H1 (cell line): ENCODE measurements at regions not wholly inside any gene's neighbourhood (a gene's known extent, or its start where the extent isn't known, plus 50 kb on each side); places are given as distances from the start of the nearest gene placed in this dataset.
"Not testable (repeated sequence)": the region's sequence is repeated elsewhere in the genome, so short reads cannot be mapped to it uniquely, and the experiment has no call there.

ENCODE experiments used
- CTCF ChIA-PET: fragments of 300-600 bp; sonication (Branson Sonifier 250); formaldehyde crosslinking; loops from one replicate; lab custom pipeline; 2021; ENCODE audit not compliant: partially characterized antibody; lab: Charles Lee
- POLR2A ChIA-PET: fragments of 300-600 bp; sonication (Branson Sonifier 250); formaldehyde crosslinking; loops from one replicate; lab custom pipeline; 2021; ENCODE audit warnings: inconsistent platforms; ENCODE audit not compliant: partially characterized antibody; lab: Charles Lee
- DNase-seq, 2 experiments: peaks; one replicate each; pipeline versions ENCODE4 v3.0.0 to v3.0.0-alpha.2; 2010 to 2022; ENCODE audit warnings: low spot score in 2 of 2, low read depth in 1 of 2, mixed read lengths in 1 of 2
- FAIRE-seq: peaks from 2 replicates; lab custom pipeline; 2011; peaks lifted over from hg19 to GRCh38; lab: Jason Lieb, UNC
- H2AFZ ChIP-seq: 2 replicates; pipeline ENCODE4 v1.8.1; 2012; ENCODE audit warnings: low read length, inconsistent platforms
- H2AK5ac ChIP-seq: 2 replicates; pipeline ENCODE4 v1.6.1; 2013; ENCODE audit warnings: low read depth, low read length
- H2BK120ac ChIP-seq: replicated peaks from 2 replicates; pipeline ENCODE3; 2013; ENCODE audit warnings: low read depth, low read length, inconsistent platforms
- H2BK12ac ChIP-seq: 2 replicates; pipeline ENCODE4 v1.6.1; 2013; ENCODE audit warnings: low read depth, low read length
- H2BK15ac ChIP-seq: 2 replicates; pipeline ENCODE4 v1.6.1; 2013; ENCODE audit warnings: low read length
- H2BK20ac ChIP-seq: 2 replicates; pipeline ENCODE4 v1.6.1; 2013; ENCODE audit warnings: low read length
- H2BK5ac ChIP-seq: 2 replicates; pipeline ENCODE4 v1.6.1; 2013; ENCODE audit warnings: low read depth, low read length
- H3K14ac ChIP-seq: 2 replicates; pipeline ENCODE4 v1.6.1; 2013; ENCODE audit warnings: inconsistent platforms; ENCODE audit not compliant: insufficient read length
- H3K18ac ChIP-seq: 2 replicates; pipeline ENCODE4 v1.6.1; 2013; ENCODE audit warnings: low read length; ENCODE audit errors: extremely low read depth
- H3K23ac ChIP-seq: 2 replicates; pipeline ENCODE4 v1.6.1; 2013; ENCODE audit warnings: inconsistent platforms; ENCODE audit not compliant: insufficient read length
- H3K23me2 ChIP-seq: 2 replicates; pipeline ENCODE4 v1.6.1; 2013; ENCODE audit warnings: low read depth, low read length
- H3K27ac ChIP-seq: 2 replicates; pipeline ENCODE4 v1.6.1; 2011; ENCODE audit warnings: low read depth, low read length, inconsistent platforms
- H3K27me3 ChIP-seq, 4 experiments: replicated peaks in 1 of 4; 1 replicate in 1 of 4; 2 replicates in 3 of 4; pipeline versions ENCODE4 v1.6.1 to v1.8.1; 2011 to 2013; ENCODE audit warnings: low read length in 3 of 4, mild to moderate bottlenecking in 3 of 4, inconsistent platforms in 2 of 4, mixed read lengths in 2 of 4, moderate library complexity in 1 of 4; ENCODE audit not compliant: control insufficient read depth in 3 of 4, insufficient read depth in 3 of 4; ENCODE audit errors: extremely low read depth in 1 of 4
- H3K36me3 ChIP-seq, 4 experiments: 2 replicates each; pipeline versions ENCODE4 v1.6.1 to v1.8.1; 2011 to 2013; ENCODE audit warnings: mild to moderate bottlenecking in 4 of 4, low read length in 3 of 4, moderate library complexity in 2 of 4, control low read depth in 1 of 4, inconsistent platforms in 1 of 4; ENCODE audit not compliant: insufficient read depth in 4 of 4, control insufficient read depth in 2 of 4
- H3K4ac ChIP-seq: replicated peaks from 2 replicates; pipeline ENCODE3; 2013; ENCODE audit warnings: low read length, low read depth, mixed read lengths, inconsistent platforms; ENCODE audit not compliant: insufficient read length
- H3K4me1 ChIP-seq, 4 experiments: replicated peaks in 1 of 4; 1 replicate in 1 of 4; 2 replicates in 3 of 4; pipeline versions ENCODE4 v1.6.1 to v1.8.1; 2011 to 2013; ENCODE audit warnings: low read length in 3 of 4, inconsistent platforms in 2 of 4, mixed read lengths in 1 of 4; ENCODE audit not compliant: insufficient read depth in 4 of 4, control insufficient read depth in 3 of 4
- H3K4me2 ChIP-seq, 2 experiments: 2 replicates each; pipeline versions ENCODE4 v1.6.1 to v1.8.1; 2011 to 2013; ENCODE audit warnings: low read depth in 2 of 2, low read length in 2 of 2, control low read depth in 1 of 2, inconsistent platforms in 1 of 2, mild to moderate bottlenecking in 1 of 2; ENCODE audit not compliant: insufficient read depth in 1 of 2
- H3K4me3 ChIP-seq, 4 experiments: fragments of 200-600, 300-600 bp in 1 of 4; sonication (generic), shearing (Covaris generic), sonication (Bioruptor Twin) in 1 of 4; 2 replicates each; pipeline versions ENCODE4 v1.5.1 to v1.8.1; 2011 to 2016; ENCODE audit warnings: low read length in 4 of 4, low read depth in 3 of 4, control low read depth in 2 of 4, inconsistent platforms in 2 of 4, mild to moderate bottlenecking in 2 of 4, mixed read lengths in 1 of 4, moderate library complexity in 1 of 4; ENCODE audit not compliant: insufficient read depth in 2 of 4; ENCODE audit errors: extremely low read depth in 1 of 4
- H3K56ac ChIP-seq: replicated peaks from 2 replicates; pipeline ENCODE3; 2013; ENCODE audit warnings: low read depth, mild to moderate bottlenecking, mixed read lengths, low read length, inconsistent platforms; ENCODE audit not compliant: insufficient read length
- H3K79me1 ChIP-seq: 2 replicates; pipeline ENCODE4 v1.6.1; 2013; ENCODE audit warnings: low read depth, low read length, control low read depth
- H3K79me2 ChIP-seq, 2 experiments: 2 replicates each; pipeline versions ENCODE4 v1.6.1 to v1.8.1; 2012 to 2013; ENCODE audit warnings: low read length in 2 of 2, mild to moderate bottlenecking in 2 of 2, inconsistent platforms in 1 of 2; ENCODE audit not compliant: insufficient read depth in 2 of 2, control insufficient read depth in 1 of 2
- H3K9ac ChIP-seq, 4 experiments: replicated peaks in 1 of 4; 1 replicate in 1 of 4; 2 replicates in 3 of 4; pipeline versions ENCODE4 v1.6.1 to v1.8.1; 2011 to 2013; ENCODE audit warnings: low read depth in 3 of 4, low read length in 3 of 4, control low read depth in 2 of 4, mild to moderate bottlenecking in 2 of 4, moderate library complexity in 2 of 4, inconsistent platforms in 1 of 4; ENCODE audit errors: extremely low read depth in 1 of 4
- H3K9me3 ChIP-seq, 2 experiments: 2 replicates each; pipeline versions ENCODE4 v1.6.1 to v1.8.1; 2012 to 2013; ENCODE audit warnings: mild to moderate bottlenecking in 2 of 2, moderate library complexity in 2 of 2, control low read depth in 1 of 2, inconsistent platforms in 1 of 2, low read depth in 1 of 2, low read length in 1 of 2, mixed read lengths in 1 of 2; ENCODE audit not compliant: insufficient read depth in 2 of 2
- H4K20me1 ChIP-seq, 2 experiments: replicated peaks in 1 of 2; 2 replicates each; pipeline versions ENCODE3 to v1.8.1; 2011 to 2013; ENCODE audit warnings: inconsistent platforms in 2 of 2, low read length in 2 of 2, mild to moderate bottlenecking in 1 of 2; ENCODE audit not compliant: insufficient read depth in 2 of 2, control insufficient read depth in 1 of 2
- H4K5ac ChIP-seq: 2 replicates; pipeline ENCODE4 v1.6.1; 2013; ENCODE audit warnings: low read length, low read depth, mixed read lengths, inconsistent platforms; ENCODE audit not compliant: insufficient read length
- H4K8ac ChIP-seq: 2 replicates; pipeline ENCODE4 v1.8.0; 2013; ENCODE audit warnings: mild to moderate bottlenecking, moderate library complexity, low read length, inconsistent platforms; ENCODE audit not compliant: insufficient read depth; ENCODE audit errors: extremely low read depth
- H4K91ac ChIP-seq: replicated peaks from 2 replicates; pipeline ENCODE3; 2013; ENCODE audit warnings: low read length, mixed read lengths, inconsistent platforms; ENCODE audit not compliant: insufficient read length
- WGBS, 2 experiments: shearing (Covaris generic) in 1 of 2; methylation state at CpG; one replicate each; pipeline versions ENCODE4 v1.1.6 to v1.1.7; 2013 to 2015; ENCODE audit warnings: low lambda C conversion rate in 2 of 2, mixed read lengths in 2 of 2, inconsistent platforms in 1 of 2, low coverage in 1 of 2, missing lambda C conversion rate in 1 of 2; ENCODE audit not compliant: insufficient replicate concordance in 2 of 2, insufficient coverage in 1 of 2, insufficient read length in 1 of 2; ENCODE audit errors: extremely low coverage in 1 of 2, missing lambda C conversion rate in 1 of 2; 5-methylcytosine and 5-hydroxymethylcytosine counted together

DNA sequence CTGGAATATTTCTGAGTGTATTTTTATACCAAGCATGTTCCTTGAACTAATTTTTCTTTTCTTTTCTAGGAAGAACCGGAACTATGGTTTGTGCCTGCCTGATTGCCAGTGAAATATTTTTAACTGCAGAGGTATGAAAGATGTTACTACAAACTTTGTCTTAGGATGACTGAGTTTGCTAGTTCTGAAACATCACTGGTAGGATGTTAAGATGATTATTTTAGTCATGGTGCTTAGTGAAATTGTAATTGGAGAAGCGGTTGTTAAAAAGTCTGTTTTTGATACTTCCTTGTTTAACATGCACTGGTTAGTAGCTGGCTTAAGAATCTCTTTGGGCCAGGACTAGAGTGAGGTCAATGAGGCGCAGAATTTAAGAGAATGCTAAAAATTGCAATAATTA is 71.1 kb upstream of the HNRNPA1L2 start:
- H3K18ac ChIP-seq, H2BK120ac ChIP-seq, H2BK15ac ChIP-seq, POLR2A ChIA-PET, H3K4me1 ChIP-seq, H3K14ac ChIP-seq, H3K27me3 ChIP-seq, DNase-seq, H3K9ac ChIP-seq, H3K4me2 ChIP-seq, H4K5ac ChIP-seq, H4K20me1 ChIP-seq, H4K8ac ChIP-seq, H3K79me2 ChIP-seq, H3K23ac ChIP-seq, H2BK20ac ChIP-seq, H3K4ac ChIP-seq, H3K23me2 ChIP-seq, H4K91ac ChIP-seq, FAIRE-seq, H3K27ac ChIP-seq, CTCF ChIA-PET, H2AFZ ChIP-seq, H3K9me3 ChIP-seq, H3K56ac ChIP-seq, H2BK5ac ChIP-seq, H3K79me1 ChIP-seq, H2BK12ac ChIP-seq, H2AK5ac ChIP-seq, H3K36me3 ChIP-seq, H3K4me3 ChIP-seq: not testable (repeated sequence)
- WGBS, 2 experiments = 89% methylated on average over 2 of the region's 3 CpGs; no CpG with 5 or more reads in 1 of the 2 experiments

DNA sequence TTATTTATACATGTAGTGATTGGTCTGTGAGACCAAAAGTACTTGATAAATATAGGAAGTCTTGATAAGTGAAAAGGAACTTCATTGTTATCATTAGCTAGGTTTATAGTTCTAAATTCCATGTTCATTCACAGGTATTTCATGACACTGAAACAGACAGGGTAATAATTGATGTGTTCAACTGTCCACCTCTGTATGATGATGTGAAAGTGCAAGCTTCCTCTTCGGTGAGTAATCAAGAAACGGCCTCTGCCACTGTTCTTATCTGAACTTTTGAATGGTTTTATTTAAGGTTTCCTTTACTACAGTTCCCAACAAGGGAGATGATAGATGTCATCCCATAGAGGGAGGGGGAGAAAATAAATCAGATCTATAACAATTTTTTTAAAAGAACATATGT is 59.3 kb upstream of the HNRNPA1L2 start:
- H3K18ac ChIP-seq = not testable (repeated sequence)

More for the DNA sequence above, 59.3 kb upstream of the HNRNPA1L2 start:
- H3K27me3 ChIP-seq, H3K23me2 ChIP-seq, H3K4me3 ChIP-seq, H3K9ac ChIP-seq, H3K56ac ChIP-seq, H2BK120ac ChIP-seq, H3K36me3 ChIP-seq, H2BK5ac ChIP-seq, H4K20me1 ChIP-seq, H3K79me2 ChIP-seq, H4K91ac ChIP-seq, H2AFZ ChIP-seq, H3K14ac ChIP-seq, H4K5ac ChIP-seq, DNase-seq, POLR2A ChIA-PET, H3K4ac ChIP-seq, H2BK12ac ChIP-seq, H3K4me1 ChIP-seq, H2BK20ac ChIP-seq, H3K79me1 ChIP-seq, H3K4me2 ChIP-seq, H4K8ac ChIP-seq, FAIRE-seq, H2BK15ac ChIP-seq, H3K27ac ChIP-seq, H3K23ac ChIP-seq, H2AK5ac ChIP-seq, H3K9me3 ChIP-seq: not testable (repeated sequence)
- WGBS, 2 experiments = 84% methylated on average over 2 of the region's 2 CpGs; no CpG with 5 or more reads in 1 of the 2 experiments
- CTCF ChIA-PET = interaction anchor here (0.5 kb wide), 1 partner anchor 101 kb away, joined by 3 read pairs; no protein-coding TSS in a partner anchor
